ENCODE measurements at regions not wholly inside any gene's neighbourhood (a gene's known extent, or its start where the extent isn't known, plus 50 kb on each side); places are given as distances from the start of the nearest gene placed in this dataset.

GRCh38 chr5:130546211-130546610 lies 618.8 kb downstream of the HINT1 start:
- TF ChIP-seq POLR2A (IDR thresholded peaks at IDR 0.05): no peak
- TF ChIP-seq, protein P1, sequence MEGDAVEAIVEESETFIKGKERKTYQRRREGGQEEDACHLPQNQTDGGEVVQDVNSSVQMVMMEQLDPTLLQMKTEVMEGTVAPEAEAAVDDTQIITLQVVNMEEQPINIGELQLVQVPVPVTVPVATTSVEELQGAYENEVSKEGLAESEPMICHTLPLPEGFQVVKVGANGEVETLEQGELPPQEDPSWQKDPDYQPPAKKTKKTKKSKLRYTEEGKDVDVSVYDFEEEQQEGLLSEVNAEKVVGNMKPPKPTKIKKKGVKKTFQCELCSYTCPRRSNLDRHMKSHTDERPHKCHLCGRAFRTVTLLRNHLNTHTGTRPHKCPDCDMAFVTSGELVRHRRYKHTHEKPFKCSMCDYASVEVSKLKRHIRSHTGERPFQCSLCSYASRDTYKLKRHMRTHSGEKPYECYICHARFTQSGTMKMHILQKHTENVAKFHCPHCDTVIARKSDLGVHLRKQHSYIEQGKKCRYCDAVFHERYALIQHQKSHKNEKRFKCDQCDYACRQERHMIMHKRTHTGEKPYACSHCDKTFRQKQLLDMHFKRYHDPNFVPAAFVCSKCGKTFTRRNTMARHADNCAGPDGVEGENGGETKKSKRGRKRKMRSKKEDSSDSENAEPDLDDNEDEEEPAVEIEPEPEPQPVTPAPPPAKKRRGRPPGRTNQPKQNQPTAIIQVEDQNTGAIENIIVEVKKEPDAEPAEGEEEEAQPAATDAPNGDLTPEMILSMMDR (IDR thresholded peaks at IDR 0.05): no peak
